H1 (cell line): ENCODE measurements at regions not wholly inside any gene's neighbourhood (a gene's known extent, or its start where the extent isn't known, plus 50 kb on each side); places are given as distances from the start of the nearest gene placed in this dataset.

Source experiments
- RXRA ChIP-seq: IDR thresholded peaks from 2 replicates; pipeline ENCODE4 v1.6.1; 2011; ENCODE audit warnings: low read depth, mild to moderate bottlenecking, low read length, moderate library complexity; ENCODE audit not compliant: insufficient read depth
- SP1 ChIP-seq: IDR thresholded peaks from 2 replicates; pipeline ENCODE4 v1.6.1; 2011; ENCODE audit warnings: low read depth, low read length

DNA sequence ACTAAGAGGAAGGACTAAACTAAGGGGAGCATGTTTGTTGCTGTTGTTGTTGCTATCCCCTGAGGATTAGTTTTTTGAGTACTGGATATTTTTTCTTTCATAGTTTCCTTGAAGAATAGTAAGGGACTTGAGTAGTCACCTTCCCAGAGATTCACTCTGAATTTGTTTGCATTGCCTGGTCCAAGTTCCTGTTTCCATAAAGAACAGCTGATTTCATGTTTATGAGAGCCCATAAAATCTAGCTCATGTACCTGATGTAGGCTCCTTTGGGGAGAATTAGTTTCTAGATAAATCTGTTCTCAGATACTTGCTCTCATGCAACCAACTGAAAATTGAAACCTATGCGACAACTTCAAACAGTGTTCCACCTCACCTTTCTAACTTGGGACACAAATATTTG, 464.4 kb upstream of the MBL2 start (continued):
- TF ChIP-seq SP1 (no peak), RXRA (no peak)
